HG02571 (cell line): ENCODE measurements at regions not wholly inside any gene's neighbourhood (a gene's known extent, or its start where the extent isn't known, plus 50 kb on each side); places are given as distances from the start of the nearest gene placed in this dataset.

Experiments
- ATAC-seq: cut with Tn5 transposase; IDR thresholded peaks from one replicate; pipeline ENCODE4 v1.9.1; 2021; ENCODE audit warnings: mild to moderate bottlenecking, moderate library complexity; ENCODE audit not compliant: unreplicated experiment

- ATAC-seq = no peak
Observed at GRCh38 chr12:89803412-89803811, 94.8 kb upstream of the ATP2B1 start.

DNA sequence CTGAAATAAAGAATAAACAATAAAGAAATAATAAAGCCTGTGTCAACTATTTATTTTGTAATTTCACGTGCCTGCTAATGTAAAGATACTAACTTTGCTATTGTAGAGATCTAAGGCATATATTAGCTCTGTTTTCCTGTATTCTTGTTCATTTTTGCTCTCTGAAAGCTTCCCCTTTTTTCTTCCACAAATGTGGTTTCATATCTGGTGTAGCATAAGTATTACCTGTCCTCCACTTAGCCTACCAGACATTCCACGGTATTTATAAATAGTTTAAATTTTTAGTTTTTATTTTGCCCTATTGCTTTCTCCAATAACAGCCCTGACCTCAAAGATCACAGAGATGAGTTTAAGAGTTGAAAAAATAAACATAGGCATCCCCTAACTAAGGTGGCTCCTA, 92.6 kb upstream of the ATP2B1 start:
- no peak for ATAC-seq

GRCh38 chr12:89800435-89800834, 91.8 kb upstream of the ATP2B1 start:
- ATAC-seq = no peak

DNA sequence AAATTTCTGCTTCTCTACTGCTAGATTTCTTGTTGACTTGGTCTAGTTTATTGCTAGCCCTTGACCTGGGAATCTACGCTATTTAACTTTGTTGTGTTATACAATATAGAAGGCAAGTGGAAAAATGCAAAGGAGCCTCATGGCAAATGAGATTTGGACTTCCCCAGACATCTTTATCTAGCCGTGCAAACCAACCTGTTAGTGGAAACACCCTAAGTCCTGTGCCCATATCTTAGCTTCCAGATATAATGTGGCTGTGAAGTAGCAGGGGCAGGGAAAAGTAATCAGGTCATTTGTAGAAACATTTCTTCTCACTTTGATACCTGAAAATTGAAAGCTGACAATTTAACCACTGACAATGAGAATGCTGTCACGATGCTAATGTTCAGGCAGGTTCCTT, 90.7 kb upstream of the ATP2B1 start:
- no peak for ATAC-seq

DNA sequence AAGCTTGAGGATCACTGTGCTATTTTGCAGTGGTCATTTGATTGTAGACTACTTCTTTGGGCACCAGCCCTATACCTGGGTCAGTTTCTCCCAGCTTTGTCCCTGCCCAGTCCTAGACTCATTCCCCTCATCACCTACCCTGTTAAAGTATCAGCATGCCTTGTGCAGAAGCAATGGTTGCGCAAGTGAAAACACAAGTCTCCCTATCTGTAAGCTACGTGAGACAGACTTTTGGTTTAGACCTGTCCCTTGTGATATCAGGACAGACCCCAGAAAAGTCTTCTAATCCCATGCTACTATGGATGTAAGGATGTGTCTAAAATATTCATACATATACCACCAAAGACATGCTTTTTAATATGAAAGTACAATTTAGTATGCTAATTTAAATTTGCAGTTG, 88.8 kb upstream of the ATP2B1 start:
- ATAC-seq = no peak

DNA sequence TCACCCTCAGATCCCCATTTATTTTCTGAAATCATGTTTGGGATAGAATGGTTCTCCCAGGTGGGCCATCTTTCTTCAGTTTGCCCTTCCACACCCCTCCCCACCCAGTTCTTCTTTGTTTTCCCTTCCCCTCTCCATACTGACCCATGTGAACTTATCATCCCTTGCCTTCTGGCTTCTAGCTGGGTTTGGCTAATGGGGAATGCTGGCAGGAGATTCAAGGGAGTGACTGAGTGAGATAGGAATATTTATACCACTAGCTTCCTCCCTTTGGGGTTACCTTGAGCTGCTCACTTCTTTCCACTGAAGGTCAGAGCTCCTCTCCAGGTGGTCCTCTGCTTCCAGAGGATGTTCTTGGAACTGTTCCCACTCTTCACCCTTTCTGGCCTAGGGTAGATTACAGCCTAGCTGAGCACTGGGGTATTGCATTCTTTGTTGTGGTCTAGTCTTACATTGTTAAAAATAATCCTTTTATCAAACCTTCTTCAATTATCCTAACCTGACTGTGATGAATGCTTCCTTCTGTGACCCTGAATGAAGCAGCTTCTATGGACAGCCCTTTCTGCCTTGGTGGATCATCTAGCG, 88.3 kb upstream of the ATP2B1 start:
- ATAC-seq = no peak

DNA sequence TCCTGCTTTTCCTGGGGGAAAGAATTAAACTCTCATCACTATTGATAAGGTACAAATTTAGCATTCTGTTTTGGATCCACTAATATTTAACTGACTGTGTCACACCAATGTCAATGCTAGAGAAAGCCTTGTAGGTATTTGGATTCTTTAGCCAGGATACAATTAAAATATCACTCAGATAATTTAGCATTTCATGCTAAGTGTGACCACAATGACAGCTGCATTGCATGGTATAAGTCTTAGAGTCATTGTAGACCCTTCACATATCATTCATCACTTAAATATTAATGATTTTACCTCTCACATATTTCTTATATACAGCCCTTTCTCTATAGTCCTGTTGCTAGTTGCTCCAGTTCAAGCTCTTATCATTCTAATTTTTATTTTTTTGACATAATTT, 85.3 kb upstream of the ATP2B1 start:
- ATAC-seq = no peak

DNA sequence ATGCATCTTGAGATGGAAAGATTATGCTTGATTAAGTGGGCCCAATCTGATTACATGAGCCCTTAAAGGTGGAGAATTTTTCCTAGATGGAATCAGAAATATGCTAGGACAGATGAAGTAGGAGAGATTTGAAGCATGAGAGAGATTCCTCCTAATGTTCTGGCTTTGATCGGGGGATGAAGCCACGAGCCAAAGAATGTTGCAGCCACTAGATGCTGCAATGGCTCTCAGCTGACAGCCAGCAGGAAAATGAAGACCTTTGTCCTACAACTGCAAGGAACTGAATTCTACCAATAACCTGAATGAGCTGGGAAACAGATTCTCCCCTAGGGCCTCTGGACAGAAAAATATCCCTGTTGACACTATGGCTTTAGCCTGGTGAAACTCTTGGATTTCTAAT, 82.6 kb upstream of the ATP2B1 start:
- ATAC-seq = no peak

DNA sequence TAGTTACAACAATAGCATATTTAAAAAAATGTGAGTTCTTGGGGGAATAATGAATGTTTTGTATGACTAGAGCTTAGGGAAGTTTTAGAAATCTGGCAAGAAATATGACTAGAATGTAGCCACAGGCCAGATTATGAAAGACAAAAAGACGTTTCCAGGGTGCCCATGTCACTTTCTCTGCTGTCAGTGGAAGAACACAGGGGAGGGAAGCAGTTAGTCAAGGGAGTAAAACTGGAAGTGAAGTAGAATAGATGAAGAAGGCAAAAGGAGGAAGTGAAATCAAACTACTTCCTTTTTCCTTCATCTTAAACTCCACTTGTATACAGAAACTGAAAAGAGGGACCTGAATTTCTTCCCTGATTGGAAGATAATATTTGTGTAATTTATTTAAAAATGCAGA, 81.2 kb upstream of the ATP2B1 start:
- ATAC-seq = no peak

DNA sequence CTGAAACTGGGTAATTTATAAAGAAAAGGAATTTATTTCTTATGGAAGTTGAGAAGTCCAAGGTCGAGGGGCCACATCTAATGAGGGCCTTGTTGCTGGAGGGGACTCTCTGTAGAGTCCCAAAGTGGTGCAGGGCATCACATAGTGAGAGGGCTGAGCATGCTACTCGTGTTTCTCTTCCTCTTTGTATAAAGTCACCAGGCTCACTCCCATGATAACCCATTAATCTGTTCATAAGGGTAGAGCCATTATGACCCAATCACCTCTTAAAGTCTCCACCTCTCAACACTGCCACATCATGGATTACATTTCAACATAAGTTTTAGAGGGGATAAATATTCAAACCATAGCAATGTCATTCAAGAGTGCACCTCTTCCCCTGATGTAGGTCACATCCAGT, 79.1 kb upstream of the ATP2B1 start:
- ATAC-seq = no peak

GRCh38 chr12:89786177-89786810, 77.7 kb upstream of the ATP2B1 start:
- no peak for ATAC-seq

DNA sequence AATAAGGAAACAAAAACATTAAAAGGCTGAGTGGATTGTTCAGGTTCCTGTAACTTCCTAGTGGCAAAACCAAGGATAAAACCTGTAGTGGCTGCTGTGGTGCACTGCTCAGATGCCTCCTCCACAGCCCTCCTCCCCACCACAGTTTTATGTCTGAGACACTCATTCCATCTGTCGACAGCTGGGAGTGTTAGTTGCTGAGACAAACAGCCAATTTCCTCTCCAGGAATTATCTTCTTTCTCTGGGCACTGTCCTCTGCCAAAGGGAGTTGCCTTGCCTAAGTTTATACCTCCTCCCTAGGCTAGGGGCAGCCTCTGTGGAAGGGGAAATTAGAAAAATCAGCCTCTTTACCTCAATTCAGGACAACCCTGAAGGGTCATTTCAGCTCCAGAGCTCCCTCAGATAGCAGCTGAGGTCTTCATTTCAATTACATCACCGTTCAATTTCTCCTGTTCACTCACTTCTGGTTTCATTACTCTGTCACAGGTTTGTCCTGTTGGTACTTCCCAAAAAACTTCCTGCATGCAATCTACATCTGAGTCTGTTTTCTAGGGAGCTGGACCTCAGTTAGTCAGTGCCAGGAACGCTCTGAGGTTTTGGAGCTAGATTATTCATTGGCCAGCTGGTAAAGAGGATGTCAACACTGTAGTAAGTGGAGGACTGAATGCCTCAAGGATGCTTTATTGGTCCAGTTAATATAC, 74.9 kb upstream of the ATP2B1 start:
- no peak for ATAC-seq

DNA sequence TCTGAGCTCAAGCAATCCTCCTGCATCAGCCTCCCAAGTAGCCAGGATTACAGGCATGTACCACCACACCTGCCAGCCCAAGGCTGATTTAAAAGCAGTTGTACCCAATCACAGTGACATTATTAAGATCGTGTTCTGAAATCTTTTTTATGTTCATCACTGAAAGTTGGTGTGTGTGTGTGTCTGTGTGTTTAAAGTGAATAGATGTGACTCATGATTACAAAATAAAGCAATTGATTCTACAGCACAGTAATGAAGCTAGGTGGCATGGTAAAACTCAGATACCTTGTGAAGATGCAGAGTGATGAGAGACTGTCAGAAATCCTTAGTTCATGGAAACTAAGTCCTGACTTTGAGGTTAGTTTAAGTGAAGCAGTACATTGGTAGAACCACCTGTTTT, 74.2 kb upstream of the ATP2B1 start:
- ATAC-seq = no peak

GRCh38 chr12:89781946-89782550, 73.4 kb upstream of the ATP2B1 start:
- ATAC-seq = no peak

DNA sequence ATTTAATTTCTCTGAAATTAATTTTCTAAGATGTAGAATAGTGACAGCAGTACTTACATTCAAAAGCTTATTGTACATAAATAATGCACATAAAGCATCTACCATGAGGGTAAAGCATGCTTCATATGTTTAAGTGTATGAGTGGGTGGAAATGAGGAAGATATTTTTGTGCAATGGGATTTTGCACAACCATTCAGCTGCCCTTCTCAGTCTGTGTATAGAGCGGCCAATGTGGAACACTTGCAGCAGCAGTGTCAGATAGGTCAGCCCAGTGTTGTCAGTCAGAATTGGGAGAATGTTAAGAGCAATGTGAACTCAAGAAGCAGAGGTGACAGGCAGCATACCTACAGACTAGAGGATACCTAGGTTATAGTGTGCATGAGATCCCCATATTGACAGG, 72.5 kb upstream of the ATP2B1 start:
- no peak for ATAC-seq

GRCh38 chr12:89779090-89779489, 70.5 kb upstream of the ATP2B1 start:
- no peak for ATAC-seq

- no peak for ATAC-seq
Observed at GRCh38 chr12:89777733-89778379, 69.2 kb upstream of the ATP2B1 start.

GRCh38 chr12:89775986-89776365, 67.3 kb upstream of the ATP2B1 start:
- no peak for ATAC-seq

DNA sequence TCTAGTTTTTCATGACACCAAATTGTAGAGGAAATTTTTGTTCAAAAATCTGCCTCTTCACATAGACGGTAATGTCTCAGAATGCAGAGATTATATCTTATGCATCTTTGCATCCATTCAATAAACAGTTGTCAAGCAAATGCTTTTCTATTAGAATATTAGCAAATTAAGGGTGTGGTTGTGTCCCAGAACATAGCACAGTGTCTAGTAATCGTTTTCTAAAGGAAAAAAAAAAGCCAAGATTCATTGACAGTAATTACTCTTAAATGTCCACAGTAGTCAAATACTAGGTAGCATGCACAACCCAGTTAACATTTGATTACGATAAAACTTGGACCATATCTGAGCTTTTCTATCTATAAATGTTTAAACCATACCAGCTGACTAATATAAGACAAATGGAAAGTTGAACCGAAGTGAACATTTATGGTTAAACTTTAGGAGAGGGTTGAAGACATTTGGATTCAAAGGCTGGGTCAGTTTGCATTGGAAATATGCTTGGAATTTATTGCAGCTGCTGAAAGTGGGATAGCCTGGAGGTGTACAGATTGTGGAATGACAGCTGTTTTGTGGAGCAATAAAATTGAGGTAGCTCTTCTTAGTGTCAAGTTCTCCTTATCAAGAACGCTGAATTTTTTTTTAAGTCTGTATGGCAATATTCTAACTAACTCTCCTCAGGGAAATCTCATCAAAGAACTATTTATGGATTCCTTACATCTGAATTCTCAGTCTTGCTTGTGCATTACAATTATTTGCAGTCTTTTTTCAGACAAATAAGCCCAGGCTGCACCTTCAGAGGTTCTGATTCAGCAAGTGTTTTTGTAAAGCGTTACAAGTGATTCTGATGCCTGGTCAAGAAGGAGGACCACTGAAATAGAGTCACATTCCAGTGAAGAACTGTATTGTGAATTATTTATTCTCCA, 66.7 kb upstream of the ATP2B1 start:
- ATAC-seq = no peak

DNA sequence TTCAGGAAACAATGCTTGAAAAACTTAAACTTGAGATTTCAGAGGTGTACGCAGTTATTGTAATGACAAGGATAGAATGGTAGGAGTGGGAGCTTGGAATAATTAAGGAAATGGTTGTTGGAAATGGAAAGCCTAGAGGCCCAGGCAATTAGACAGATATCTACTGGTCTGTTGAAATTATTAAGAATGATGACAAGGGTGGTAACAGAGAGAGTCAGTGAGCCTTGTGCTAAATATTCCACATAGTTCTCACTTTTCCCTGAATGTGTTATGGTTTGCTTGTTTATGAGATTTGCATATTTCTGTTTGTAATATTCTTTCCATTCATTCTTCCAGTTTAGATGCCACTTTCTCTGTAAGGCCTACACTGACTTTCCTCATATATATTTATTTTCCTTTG, 66.0 kb upstream of the ATP2B1 start:
- ATAC-seq = no peak

DNA sequence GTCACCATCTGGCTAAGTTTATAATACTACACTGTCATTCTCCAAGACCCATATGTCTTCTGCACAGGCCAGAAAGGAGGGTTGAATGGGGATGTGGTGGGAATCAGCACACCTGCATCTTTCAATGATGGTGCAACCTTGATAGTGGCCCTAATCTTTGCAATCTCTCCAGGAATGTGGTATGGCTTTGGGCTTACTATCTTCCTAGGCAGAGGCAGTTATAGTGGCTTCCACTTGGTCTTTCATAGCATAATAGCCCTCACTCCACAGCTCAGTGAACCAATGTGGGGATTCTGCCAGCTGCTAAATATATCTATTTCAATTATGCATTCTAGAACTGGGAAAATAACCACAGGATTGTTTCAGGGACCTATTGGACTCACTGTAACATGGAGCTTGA, 61.8 kb upstream of the ATP2B1 start:
- ATAC-seq = no peak
